Brain microvascular endothelial cell (primary cell): ENCODE measurements at regions not wholly inside any gene's neighbourhood (a gene's known extent, or its start where the extent isn't known, plus 50 kb on each side); places are given as distances from the start of the nearest gene placed in this dataset.

ENCODE experiments used
- DNase-seq: peaks from one replicate; pipeline ENCODE4 v3.0.0-alpha.2; 2020
- H3K27ac ChIP-seq: fragments of 250-450 bp; sonication (Bioruptor Pico); 2 replicates; pipeline ENCODE4 v1.5.1; 2020; ENCODE audit warnings: mild to moderate bottlenecking, moderate library complexity
- H3K27me3 ChIP-seq: fragments of 250-450 bp; sonication (Bioruptor Pico); replicated peaks from 2 replicates; pipeline ENCODE4 v1.5.1; 2020; ENCODE audit warnings: mild to moderate bottlenecking
- H3K36me3 ChIP-seq: fragments of 250-450 bp; sonication (Bioruptor Pico); replicated peaks from 2 replicates; pipeline ENCODE4 v1.5.1; 2020; ENCODE audit warnings: mild to moderate bottlenecking
- H3K4me3 ChIP-seq: 2 replicates; pipeline ENCODE4 v1.5.1; 2011; ENCODE audit warnings: low read depth, mild to moderate bottlenecking, control low read depth, low read length, moderate library complexity
- in situ Hi-C: cut with HindIII; loops from 2 replicates; pipeline ENCODE4 v1.10.0; 2017; ENCODE audit warnings: low sequenced_read_pairs, low pct_ligation_motif_present
- TF ChIP-seq, protein P1 (sequence below): IDR thresholded peaks from 2 replicates; pipeline ENCODE4 v1.5.1; 2011; ENCODE audit warnings: low read depth, mild to moderate bottlenecking, moderate library complexity, low read length, control low read depth, inconsistent platforms; ENCODE audit errors: missing control alignments

DNA sequence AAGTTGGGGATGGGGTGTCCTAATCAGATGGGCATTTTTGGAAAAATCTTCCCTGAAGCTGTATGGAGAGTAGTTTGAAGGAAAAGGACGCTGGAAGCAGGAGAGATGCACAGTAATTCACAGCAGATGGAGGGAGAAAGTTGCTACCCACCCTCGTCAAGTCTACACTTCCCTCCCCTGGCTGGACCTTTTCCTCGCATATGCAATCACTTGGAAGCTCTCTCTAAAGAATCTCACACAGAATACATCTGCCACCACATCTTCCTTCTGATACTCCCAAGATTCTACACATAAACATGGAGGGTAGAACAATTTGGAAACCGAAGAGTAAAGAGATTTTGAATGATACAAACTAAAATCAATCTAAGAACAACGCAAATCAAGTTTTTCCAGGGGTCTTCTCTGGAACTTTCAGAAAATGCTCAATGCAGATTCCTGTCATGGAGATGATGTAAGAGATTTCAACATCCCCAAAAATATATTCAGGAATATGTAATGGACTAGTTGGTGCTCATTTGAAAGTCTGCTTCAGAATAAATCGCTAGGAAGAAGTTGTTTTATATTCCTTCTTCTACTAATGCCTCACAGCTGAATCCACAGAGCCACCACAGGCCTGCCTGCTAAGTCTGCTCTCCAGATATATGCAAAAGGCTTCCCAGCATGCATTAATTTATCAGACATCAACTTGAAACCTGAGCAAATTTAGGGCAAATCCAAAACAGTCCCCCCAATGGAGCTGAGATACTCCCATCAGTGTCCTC, 291.5 kb downstream of the LRATD1 start:
- TF ChIP-seq, protein P1, sequence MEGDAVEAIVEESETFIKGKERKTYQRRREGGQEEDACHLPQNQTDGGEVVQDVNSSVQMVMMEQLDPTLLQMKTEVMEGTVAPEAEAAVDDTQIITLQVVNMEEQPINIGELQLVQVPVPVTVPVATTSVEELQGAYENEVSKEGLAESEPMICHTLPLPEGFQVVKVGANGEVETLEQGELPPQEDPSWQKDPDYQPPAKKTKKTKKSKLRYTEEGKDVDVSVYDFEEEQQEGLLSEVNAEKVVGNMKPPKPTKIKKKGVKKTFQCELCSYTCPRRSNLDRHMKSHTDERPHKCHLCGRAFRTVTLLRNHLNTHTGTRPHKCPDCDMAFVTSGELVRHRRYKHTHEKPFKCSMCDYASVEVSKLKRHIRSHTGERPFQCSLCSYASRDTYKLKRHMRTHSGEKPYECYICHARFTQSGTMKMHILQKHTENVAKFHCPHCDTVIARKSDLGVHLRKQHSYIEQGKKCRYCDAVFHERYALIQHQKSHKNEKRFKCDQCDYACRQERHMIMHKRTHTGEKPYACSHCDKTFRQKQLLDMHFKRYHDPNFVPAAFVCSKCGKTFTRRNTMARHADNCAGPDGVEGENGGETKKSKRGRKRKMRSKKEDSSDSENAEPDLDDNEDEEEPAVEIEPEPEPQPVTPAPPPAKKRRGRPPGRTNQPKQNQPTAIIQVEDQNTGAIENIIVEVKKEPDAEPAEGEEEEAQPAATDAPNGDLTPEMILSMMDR: no peak
- in situ Hi-C loops: no loop called here
- Histone ChIP-seq H3K36me3 (no peaks in the 10 kb centered on the region), H3K27me3 (no peaks in the 10 kb centered on the region), H3K27ac (no peak overlapping the region), H3K4me3 (no peak overlapping the region)
- DNase-seq: no peak

DNA sequence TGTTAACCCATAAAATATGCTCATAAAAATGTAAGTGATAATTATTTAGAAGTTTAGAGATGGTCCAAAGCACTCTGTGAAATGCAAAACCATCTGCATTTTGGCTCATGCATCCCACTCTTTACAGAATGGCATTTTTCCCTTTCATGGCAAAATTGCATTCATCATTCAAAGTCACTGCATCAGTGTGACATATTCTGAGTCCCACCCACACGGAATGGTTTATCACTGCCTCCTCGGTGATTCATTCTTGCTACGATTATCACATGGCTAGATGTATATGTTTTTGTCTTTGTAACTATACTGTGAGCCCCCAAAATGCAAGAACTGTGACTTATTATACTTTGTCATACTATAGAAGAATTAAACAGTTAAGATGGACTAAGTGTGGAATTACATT, 293.0 kb downstream of the LRATD1 start:
- DNase-seq: no peak
- H3K27me3 ChIP-seq: no peaks in the 10 kb centered on the region
- TF ChIP-seq, protein P1: no peak
- in situ Hi-C loops: no loop called here
- no peaks in the 10 kb centered on the region for H3K36me3 ChIP-seq
- no peak overlapping the region for H3K27ac ChIP-seq
- H3K4me3 ChIP-seq: no peak overlapping the region

DNA sequence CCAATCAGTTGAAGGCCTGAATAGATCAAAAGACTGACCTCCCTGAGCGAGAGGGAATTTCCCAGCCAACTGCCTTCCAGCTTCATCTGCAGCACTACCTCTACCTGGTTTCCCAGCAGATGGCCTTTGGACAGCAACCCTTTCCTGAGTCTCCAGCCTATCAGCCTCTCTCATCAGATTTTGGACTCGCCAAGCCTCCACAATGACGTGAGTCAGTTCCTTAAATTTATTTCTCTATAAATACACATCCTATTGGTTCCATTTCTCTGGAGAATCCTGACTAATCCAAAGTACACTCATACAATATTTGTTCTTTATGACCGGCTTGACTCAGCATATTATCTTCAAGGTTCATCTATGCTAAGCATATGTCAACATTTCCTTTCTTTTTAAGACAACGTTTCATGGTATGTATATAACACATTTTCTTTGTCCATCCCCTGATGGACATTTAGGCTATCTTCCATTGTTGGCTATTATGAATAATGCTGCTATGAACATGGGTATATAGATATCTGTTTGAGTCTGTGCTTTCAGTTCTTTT, 294.6 kb downstream of the LRATD1 start:
- TF ChIP-seq, protein P1: no peak

DNA sequence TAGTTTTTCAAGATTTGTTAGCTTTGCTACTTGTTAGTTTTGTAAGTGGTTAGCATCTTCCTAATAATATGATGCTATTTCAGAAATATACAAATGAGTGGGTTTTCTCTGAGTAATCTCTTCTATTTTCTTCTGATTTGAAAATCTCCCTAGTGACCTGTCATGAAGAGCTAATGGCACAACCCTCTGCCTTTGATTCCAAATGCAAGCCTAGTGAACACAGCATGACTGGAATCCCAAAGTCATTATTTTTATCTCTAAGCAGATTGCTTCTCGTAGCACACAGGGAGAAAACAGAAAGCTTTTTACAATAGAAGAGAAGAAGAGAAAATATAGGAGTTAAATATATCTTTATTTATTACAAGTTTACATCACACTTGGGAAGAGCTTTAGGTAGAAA, 295.5 kb downstream of the LRATD1 start:
- H3K27ac ChIP-seq: no peak overlapping the region
- H3K36me3 ChIP-seq: no peaks in the 10 kb centered on the region
- TF ChIP-seq, protein P1: no peak
- no peaks in the 10 kb centered on the region for H3K27me3 ChIP-seq
- no peak overlapping the region for H3K4me3 ChIP-seq
- DNase-seq: no peak
- in situ Hi-C loops: no loop called here

More for the DNA sequence above, 294.6 kb downstream of the LRATD1 start:
- in situ Hi-C loops: no loop called here
- Histone ChIP-seq H3K36me3 (no peaks in the 10 kb centered on the region), H3K27ac (no peak overlapping the region), H3K4me3 (no peak overlapping the region), H3K27me3 (no peaks in the 10 kb centered on the region)
- DNase-seq: no peak

DNA sequence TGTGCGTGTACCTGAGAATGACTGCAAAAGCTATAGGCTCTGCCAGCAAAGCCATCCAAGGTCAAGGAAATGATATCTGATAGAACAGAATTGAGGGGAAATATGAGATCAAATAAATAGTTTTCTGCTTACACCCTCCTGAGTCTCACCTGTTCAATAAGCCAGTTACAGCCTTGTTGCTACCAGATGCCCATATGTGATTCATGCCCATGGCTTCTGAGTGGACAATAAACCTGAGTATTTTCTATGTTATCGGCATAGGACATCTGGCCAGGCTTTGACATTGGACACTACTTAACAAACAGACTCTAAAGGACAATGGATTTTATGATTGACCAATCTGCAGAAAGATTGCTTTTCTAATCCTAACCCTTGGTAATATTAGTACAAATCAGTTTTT, 297.9 kb downstream of the LRATD1 start:
- in situ Hi-C loops: no loop called here
- Histone ChIP-seq H3K36me3 (no peaks in the 10 kb centered on the region), H3K27me3 (no peaks in the 10 kb centered on the region), H3K27ac (no peak overlapping the region), H3K4me3 (no peak overlapping the region)
- DNase-seq: no peak
- TF ChIP-seq, protein P1: no peak
